HCT116 (cell line): ENCODE measurements at regions not wholly inside any gene's neighbourhood (a gene's known extent, or its start where the extent isn't known, plus 50 kb on each side); places are given as distances from the start of the nearest gene placed in this dataset.

Experiments used
- EZH2 ChIP-seq: fragments of 200-600 bp; sonication (generic); IDR thresholded peaks from 2 replicates; pipeline ENCODE4 v1.6.1; 2017; ENCODE audit warnings: antibody characterized with exemption, mixed run types
- POLR2AphosphoS5 ChIP-seq: IDR thresholded peaks from 2 replicates; pipeline ENCODE4 v1.6.1; 2011; ENCODE audit warnings: mild to moderate bottlenecking, low read depth, low read length, moderate library complexity

- TF ChIP-seq EZH2 (no peak), POLR2AphosphoS5 (no peak)
Measured at GRCh38 chr1:232170909-232171308, 459.0 kb downstream of the SIPA1L2 start.
